Loucy (cell line): ENCODE measurements at regions not wholly inside any gene's neighbourhood (a gene's known extent, or its start where the extent isn't known, plus 50 kb on each side); places are given as distances from the start of the nearest gene placed in this dataset.
A peak's percentile ranks its signal among the peaks of the same experiment; 100 is the strongest.
"Not testable (repeated sequence)": the region's sequence is repeated elsewhere in the genome, so short reads cannot be mapped to it uniquely, and the experiment has no call there.

ENCODE experiments used
- H2AFZ ChIP-seq: fragments of 200-600 bp; sonication (generic); 2 replicates; pipeline ENCODE4 v1.6.0; 2016; ENCODE audit warnings: antibody characterized with exemption, mild to moderate bottlenecking, low read length, moderate library complexity
- H3F3A ChIP-seq: fragments of 200-600 bp; 2 replicates; pipeline ENCODE4 v1.6.0; 2016; ENCODE audit warnings: antibody characterized with exemption, low read depth, mild to moderate bottlenecking
- H3K27me3 ChIP-seq: fragments of 200-600 bp; sonication (generic); 2 replicates; pipeline ENCODE4 v1.6.1; 2014; ENCODE audit warnings: low read length, mild to moderate bottlenecking; ENCODE audit not compliant: insufficient read depth, poor library complexity, severe bottlenecking
- H3K36me3 ChIP-seq: fragments of 200-600 bp; sonication (generic); 2 replicates; pipeline ENCODE4 v1.6.1; 2016; ENCODE audit warnings: low read length; ENCODE audit not compliant: insufficient read depth
- H3K4me1 ChIP-seq: fragments of 200-600 bp; sonication (generic); 2 replicates; pipeline ENCODE4 v1.5.1; 2014; ENCODE audit warnings: low read length, mild to moderate bottlenecking; ENCODE audit not compliant: insufficient read depth, poor library complexity, severe bottlenecking
- H3K4me2 ChIP-seq: fragments of 200-600 bp; sonication (generic); 2 replicates; pipeline ENCODE4 v1.6.0; 2014; ENCODE audit warnings: antibody characterized with exemption, low read length, low read depth, mild to moderate bottlenecking; ENCODE audit not compliant: poor library complexity, severe bottlenecking
- H3K4me3 ChIP-seq: fragments of 200-600 bp; sonication (generic); 2 replicates; pipeline ENCODE4 v1.5.1; 2014; ENCODE audit warnings: low read length, mild to moderate bottlenecking, mixed read lengths; ENCODE audit not compliant: poor library complexity, severe bottlenecking
- H3K79me2 ChIP-seq: fragments of 200-600 bp; sonication (generic); 2 replicates; pipeline ENCODE4 v1.6.1; 2014; ENCODE audit warnings: low read length; ENCODE audit not compliant: insufficient read depth
- H3K9ac ChIP-seq: fragments of 200-600 bp; sonication (generic); 2 replicates; pipeline ENCODE4 v1.6.0; 2014; ENCODE audit warnings: mild to moderate bottlenecking, low read depth, low read length, moderate library complexity; ENCODE audit not compliant: poor library complexity, severe bottlenecking
- H3K9me2 ChIP-seq: fragments of 200-600 bp; sonication (generic); replicated peaks from 2 replicates; pipeline ENCODE4 v1.6.1; 2016; ENCODE audit warnings: low read depth, low read length, mixed read lengths
- H3K9me3 ChIP-seq: fragments of 200-600 bp; sonication (generic); 2 replicates; pipeline ENCODE4 v1.6.1; 2014; ENCODE audit warnings: mild to moderate bottlenecking, antibody characterized with exemption, low read length, low read depth; ENCODE audit not compliant: insufficient read depth
- H4K20me1 ChIP-seq: fragments of 200-600 bp; sonication (generic); 2 replicates; pipeline ENCODE4 v1.6.0; 2014; ENCODE audit warnings: antibody characterized with exemption, low read length, mild to moderate bottlenecking; ENCODE audit not compliant: insufficient read depth, poor library complexity, severe bottlenecking
- EZH2phosphoT487 ChIP-seq: fragments of 200-600 bp; IDR thresholded peaks from 2 replicates; pipeline ENCODE4 v1.6.1; 2018; ENCODE audit warnings: antibody characterized with exemption, mild to moderate bottlenecking, moderate library complexity, borderline replicate concordance
- TF ChIP-seq, protein P1 (sequence below): fragments of 200-600 bp; sonication (generic); conservative IDR thresholded peaks from 2 replicates; pipeline ENCODE4 v1.5.1; 2014; ENCODE audit warnings: mild to moderate bottlenecking, antibody characterized with exemption, low read length

DNA sequence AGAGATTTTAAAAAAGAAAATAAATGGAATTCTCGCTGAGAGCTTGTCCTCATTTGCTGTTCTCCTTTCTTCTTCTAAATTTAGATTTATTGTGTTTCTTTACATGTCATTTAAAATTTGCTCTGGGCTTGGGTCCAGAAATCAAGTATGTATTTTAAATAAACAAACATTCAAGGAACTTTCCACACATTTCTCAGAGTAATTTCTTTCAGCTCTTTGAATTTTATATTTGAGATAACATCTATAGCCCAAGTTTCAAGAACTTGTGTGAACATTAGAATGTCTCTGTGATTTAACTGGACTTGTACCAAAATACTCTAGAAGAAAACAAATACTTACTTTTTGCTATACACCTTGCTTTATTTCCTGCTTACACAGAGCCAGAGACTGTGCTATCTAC lies 192.3 kb downstream of the TMEM200A start:
- no peaks in the 10 kb centered on the region for H3K27me3 ChIP-seq
- no peak overlapping the region for H3K4me3 ChIP-seq
- H2AFZ ChIP-seq, result no peak overlapping the region
- TF ChIP-seq EZH2phosphoT487, result no peak
- TF ChIP-seq, protein P1, sequence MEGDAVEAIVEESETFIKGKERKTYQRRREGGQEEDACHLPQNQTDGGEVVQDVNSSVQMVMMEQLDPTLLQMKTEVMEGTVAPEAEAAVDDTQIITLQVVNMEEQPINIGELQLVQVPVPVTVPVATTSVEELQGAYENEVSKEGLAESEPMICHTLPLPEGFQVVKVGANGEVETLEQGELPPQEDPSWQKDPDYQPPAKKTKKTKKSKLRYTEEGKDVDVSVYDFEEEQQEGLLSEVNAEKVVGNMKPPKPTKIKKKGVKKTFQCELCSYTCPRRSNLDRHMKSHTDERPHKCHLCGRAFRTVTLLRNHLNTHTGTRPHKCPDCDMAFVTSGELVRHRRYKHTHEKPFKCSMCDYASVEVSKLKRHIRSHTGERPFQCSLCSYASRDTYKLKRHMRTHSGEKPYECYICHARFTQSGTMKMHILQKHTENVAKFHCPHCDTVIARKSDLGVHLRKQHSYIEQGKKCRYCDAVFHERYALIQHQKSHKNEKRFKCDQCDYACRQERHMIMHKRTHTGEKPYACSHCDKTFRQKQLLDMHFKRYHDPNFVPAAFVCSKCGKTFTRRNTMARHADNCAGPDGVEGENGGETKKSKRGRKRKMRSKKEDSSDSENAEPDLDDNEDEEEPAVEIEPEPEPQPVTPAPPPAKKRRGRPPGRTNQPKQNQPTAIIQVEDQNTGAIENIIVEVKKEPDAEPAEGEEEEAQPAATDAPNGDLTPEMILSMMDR, result no peak
- H3K4me2 ChIP-seq, result no peak overlapping the region
- H4K20me1 ChIP-seq, result no peaks in the 10 kb centered on the region
- H3K79me2 ChIP-seq, result no peaks in the 10 kb centered on the region
- no peaks in the 10 kb centered on the region for H3K9me2 ChIP-seq
- no peak overlapping the region for H3K9ac ChIP-seq
- H3K36me3 ChIP-seq, result no peaks in the 10 kb centered on the region
- no peaks in the 10 kb centered on the region for H3K9me3 ChIP-seq
- H3F3A ChIP-seq, result no peaks in the 10 kb centered on the region
- peaks cover 7% of the 10 kb centered on the region for H3K4me1 ChIP-seq

DNA sequence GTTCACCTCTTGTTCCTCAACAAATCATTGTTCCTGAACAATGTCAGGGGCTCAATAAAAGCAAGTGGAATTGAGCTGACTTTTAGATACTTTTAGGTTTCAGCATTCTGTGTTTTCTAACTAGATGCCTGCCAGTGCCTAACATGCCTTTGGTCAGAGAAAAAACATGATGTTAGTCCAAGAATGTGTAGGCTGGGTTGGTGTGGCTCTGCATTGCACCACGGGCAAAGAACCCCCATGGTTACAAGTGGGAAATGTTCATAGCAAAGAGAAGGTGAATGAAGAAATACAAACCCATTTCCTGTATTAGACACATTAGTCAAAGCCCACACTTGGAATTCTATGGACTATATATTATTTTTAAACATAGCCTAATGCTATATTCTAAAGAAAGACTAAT lies 193.3 kb downstream of the TMEM200A start:
- no peak overlapping the region for H2AFZ ChIP-seq
- H3K79me2 ChIP-seq, result no peaks in the 10 kb centered on the region
- H3K36me3 ChIP-seq, result no peaks in the 10 kb centered on the region
- H3K4me3 ChIP-seq, result no peak overlapping the region
- H3K9me2 ChIP-seq, result no peaks in the 10 kb centered on the region
- H3K9ac ChIP-seq, result no peak overlapping the region
- H3F3A ChIP-seq, result no peaks in the 10 kb centered on the region
- no peaks in the 10 kb centered on the region for H3K9me3 ChIP-seq
- peaks cover 7% of the 10 kb centered on the region for H3K4me1 ChIP-seq
- H3K4me2 ChIP-seq, result no peak overlapping the region
- no peaks in the 10 kb centered on the region for H4K20me1 ChIP-seq
- TF ChIP-seq, protein P1, result no peak
- TF ChIP-seq EZH2phosphoT487, result no peak
- no peaks in the 10 kb centered on the region for H3K27me3 ChIP-seq

DNA sequence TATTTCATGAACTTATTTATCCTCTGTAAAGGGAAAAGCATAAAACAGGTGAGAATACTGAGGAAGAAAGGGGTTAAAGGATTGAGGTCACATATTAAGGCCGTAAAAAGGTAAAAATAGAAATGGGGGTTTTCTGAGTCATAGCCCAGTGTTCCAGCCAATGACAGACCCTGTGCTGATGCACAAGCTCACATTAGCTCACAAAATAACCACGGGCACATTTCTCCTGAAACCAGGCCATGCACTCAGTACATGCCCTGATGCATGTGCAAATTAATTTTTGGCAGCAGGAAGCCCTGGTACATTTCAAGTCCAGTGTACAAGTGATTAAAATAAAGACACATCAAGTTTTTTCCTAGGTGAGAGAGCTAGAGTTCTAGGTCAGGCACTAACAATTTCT lies 194.4 kb downstream of the TMEM200A start:
- no peaks in the 10 kb centered on the region for H3K9me2 ChIP-seq
- H4K20me1 ChIP-seq, result no peaks in the 10 kb centered on the region
- no peaks in the 10 kb centered on the region for H3K36me3 ChIP-seq
- H3K9ac ChIP-seq, result no peak overlapping the region
- H3K4me3 ChIP-seq, result no peak overlapping the region
- TF ChIP-seq, protein P1, result no peak
- TF ChIP-seq EZH2phosphoT487, result no peak
- H3K9me3 ChIP-seq, result no peaks in the 10 kb centered on the region
- no peak overlapping the region for H2AFZ ChIP-seq
- H3F3A ChIP-seq, result no peaks in the 10 kb centered on the region
- no peaks in the 10 kb centered on the region for H3K79me2 ChIP-seq
- peak overlapping the region; percentile 31 for H3K4me2 ChIP-seq
- peaks cover 7% of the 10 kb centered on the region for H3K4me1 ChIP-seq
- H3K27me3 ChIP-seq, result no peaks in the 10 kb centered on the region

DNA sequence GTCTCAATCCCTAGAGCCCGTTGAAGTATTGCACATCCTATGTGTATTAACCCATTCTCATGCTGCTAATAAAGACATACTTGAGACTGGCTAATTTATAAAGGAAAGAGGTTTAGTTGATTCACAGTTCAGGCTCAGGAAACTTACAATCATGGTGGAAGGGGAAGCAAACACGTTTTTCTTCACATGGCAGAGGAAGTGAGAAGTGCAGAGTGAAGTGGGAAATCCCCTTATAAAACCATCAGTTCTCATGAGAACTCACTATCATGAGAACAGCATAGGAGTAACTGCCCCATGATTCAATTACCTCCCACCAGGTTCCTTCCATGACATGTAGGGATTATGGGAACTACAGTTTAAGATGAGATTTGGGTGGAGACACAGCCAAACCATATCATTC lies 195.3 kb downstream of the TMEM200A start:
- H3K4me3 ChIP-seq, H3K9me3 ChIP-seq, H3F3A ChIP-seq, H3K9me2 ChIP-seq, H3K36me3 ChIP-seq, H3K79me2 ChIP-seq, H2AFZ ChIP-seq, H3K9ac ChIP-seq, H3K4me1 ChIP-seq, H3K27me3 ChIP-seq, H3K4me2 ChIP-seq, H4K20me1 ChIP-seq: not testable (repeated sequence)
